GM12878 (cell line): ENCODE measurements at regions not wholly inside any gene's neighbourhood (a gene's known extent, or its start where the extent isn't known, plus 50 kb on each side); places are given as distances from the start of the nearest gene placed in this dataset.

Source experiments
- NR2C2 ChIP-seq: IDR thresholded peaks from 2 replicates; pipeline ENCODE4 v1.6.1; 2011; ENCODE audit warnings: borderline replicate concordance, low read depth; ENCODE audit not compliant: control insufficient read depth, insufficient read length
- PAX5 ChIP-seq: IDR thresholded peaks from 2 replicates; pipeline ENCODE4 v1.6.1; 2011; ENCODE audit warnings: low read depth, low read length, borderline replicate concordance
- POLR2A ChIP-seq: IDR thresholded peaks from 2 replicates; pipeline ENCODE4 v1.6.1; 2011; ENCODE audit warnings: low read depth, mild to moderate bottlenecking, low read length
- RAD51 ChIP-seq: fragments of 450-650 bp; IDR thresholded peaks from 2 replicates; pipeline ENCODE4 v1.6.1; 2016; ENCODE audit warnings: moderate library complexity, mild to moderate bottlenecking, inconsistent platforms
- SREBF2 ChIP-seq: IDR thresholded peaks from 2 replicates; pipeline ENCODE4 v1.6.1; 2012; ENCODE audit warnings: mild to moderate bottlenecking, low read length
- TCF3 ChIP-seq: IDR thresholded peaks from 2 replicates; pipeline ENCODE4 v1.6.1; 2012; ENCODE audit warnings: low read depth, mild to moderate bottlenecking, low read length, borderline replicate concordance; ENCODE audit not compliant: insufficient read depth
- WRNIP1 ChIP-seq: IDR thresholded peaks from 2 replicates; pipeline ENCODE4 v1.6.1; 2011; ENCODE audit warnings: low read depth, low read length, improper control_type of control experiment, borderline replicate concordance
- TF ChIP-seq, protein P1 (sequence below), 3 experiments: IDR thresholded peaks in 2 of 3; conservative IDR thresholded peaks in 1 of 3; 2 replicates each; pipeline ENCODE4 v1.5.1; 2011; ENCODE audit warnings: low read depth in 3 of 3, low read length in 3 of 3, mild to moderate bottlenecking in 3 of 3, control low read depth in 2 of 3, moderate library complexity in 2 of 3, inconsistent platforms in 1 of 3, mixed read lengths in 1 of 3; ENCODE audit not compliant: control insufficient read depth in 2 of 3, insufficient read depth in 1 of 3; ENCODE audit errors: extremely low read depth in 1 of 3
- TF ChIP-seq, protein P2 (sequence below): fragments of 150-350 bp; IDR thresholded peaks from 2 replicates; pipeline ENCODE4 v1.6.1; 2014; ENCODE audit warnings: mild to moderate bottlenecking, low read depth, low read length
- TF ChIP-seq, protein P3 (sequence below): fragments of 450-650 bp; IDR thresholded peaks from 2 replicates; pipeline ENCODE4 v1.6.1; 2017; ENCODE audit warnings: mild to moderate bottlenecking

DNA sequence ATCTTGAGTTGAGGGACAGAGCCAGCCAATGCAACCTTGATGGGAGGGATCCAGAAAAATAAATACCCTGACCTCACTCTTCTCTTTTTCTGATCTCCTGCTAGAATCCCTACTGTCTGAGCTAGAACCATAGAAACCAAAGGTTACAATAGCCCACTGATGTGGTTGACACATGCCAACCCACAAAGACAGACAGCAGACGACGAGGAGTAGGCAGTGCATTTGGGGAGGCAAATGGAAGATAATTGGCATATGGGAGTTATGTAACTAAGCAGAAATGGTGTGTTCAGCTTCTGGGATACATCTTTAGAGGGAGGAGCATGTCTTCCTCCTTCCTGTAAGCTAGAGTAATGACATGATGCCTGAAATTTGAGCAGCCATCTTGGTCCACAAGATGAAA, 171.7 kb upstream of the FGGY start:
- TF ChIP-seq, protein P1, sequence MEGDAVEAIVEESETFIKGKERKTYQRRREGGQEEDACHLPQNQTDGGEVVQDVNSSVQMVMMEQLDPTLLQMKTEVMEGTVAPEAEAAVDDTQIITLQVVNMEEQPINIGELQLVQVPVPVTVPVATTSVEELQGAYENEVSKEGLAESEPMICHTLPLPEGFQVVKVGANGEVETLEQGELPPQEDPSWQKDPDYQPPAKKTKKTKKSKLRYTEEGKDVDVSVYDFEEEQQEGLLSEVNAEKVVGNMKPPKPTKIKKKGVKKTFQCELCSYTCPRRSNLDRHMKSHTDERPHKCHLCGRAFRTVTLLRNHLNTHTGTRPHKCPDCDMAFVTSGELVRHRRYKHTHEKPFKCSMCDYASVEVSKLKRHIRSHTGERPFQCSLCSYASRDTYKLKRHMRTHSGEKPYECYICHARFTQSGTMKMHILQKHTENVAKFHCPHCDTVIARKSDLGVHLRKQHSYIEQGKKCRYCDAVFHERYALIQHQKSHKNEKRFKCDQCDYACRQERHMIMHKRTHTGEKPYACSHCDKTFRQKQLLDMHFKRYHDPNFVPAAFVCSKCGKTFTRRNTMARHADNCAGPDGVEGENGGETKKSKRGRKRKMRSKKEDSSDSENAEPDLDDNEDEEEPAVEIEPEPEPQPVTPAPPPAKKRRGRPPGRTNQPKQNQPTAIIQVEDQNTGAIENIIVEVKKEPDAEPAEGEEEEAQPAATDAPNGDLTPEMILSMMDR (IDR thresholded peaks at IDR 0.05 in 2 of 3, conservative IDR thresholded peaks at IDR 0.05 in 1 of 3; ENCODE audit: control insufficient read depth in 2 of 3, extremely low read depth in 1 of 3, insufficient read depth in 1 of 3, low read depth in 3 of 3, low read length in 3 of 3), result no peak
- TF ChIP-seq RAD51 (no peak), WRNIP1 (no peak), POLR2A (no peak), NR2C2 (no peak), PAX5 (no peak), SREBF2 (no peak), TCF3 (no peak)
- TF ChIP-seq, protein P2, sequence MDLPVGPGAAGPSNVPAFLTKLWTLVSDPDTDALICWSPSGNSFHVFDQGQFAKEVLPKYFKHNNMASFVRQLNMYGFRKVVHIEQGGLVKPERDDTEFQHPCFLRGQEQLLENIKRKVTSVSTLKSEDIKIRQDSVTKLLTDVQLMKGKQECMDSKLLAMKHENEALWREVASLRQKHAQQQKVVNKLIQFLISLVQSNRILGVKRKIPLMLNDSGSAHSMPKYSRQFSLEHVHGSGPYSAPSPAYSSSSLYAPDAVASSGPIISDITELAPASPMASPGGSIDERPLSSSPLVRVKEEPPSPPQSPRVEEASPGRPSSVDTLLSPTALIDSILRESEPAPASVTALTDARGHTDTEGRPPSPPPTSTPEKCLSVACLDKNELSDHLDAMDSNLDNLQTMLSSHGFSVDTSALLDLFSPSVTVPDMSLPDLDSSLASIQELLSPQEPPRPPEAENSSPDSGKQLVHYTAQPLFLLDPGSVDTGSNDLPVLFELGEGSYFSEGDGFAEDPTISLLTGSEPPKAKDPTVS, result no peak
- TF ChIP-seq, protein P3, sequence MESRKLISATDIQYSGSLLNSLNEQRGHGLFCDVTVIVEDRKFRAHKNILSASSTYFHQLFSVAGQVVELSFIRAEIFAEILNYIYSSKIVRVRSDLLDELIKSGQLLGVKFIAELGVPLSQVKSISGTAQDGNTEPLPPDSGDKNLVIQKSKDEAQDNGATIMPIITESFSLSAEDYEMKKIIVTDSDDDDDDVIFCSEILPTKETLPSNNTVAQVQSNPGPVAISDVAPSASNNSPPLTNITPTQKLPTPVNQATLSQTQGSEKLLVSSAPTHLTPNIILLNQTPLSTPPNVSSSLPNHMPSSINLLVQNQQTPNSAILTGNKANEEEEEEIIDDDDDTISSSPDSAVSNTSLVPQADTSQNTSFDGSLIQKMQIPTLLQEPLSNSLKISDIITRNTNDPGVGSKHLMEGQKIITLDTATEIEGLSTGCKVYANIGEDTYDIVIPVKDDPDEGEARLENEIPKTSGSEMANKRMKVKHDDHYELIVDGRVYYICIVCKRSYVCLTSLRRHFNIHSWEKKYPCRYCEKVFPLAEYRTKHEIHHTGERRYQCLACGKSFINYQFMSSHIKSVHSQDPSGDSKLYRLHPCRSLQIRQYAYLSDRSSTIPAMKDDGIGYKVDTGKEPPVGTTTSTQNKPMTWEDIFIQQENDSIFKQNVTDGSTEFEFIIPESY, result no peak
